HG02588 (cell line): ENCODE measurements at regions not wholly inside any gene's neighbourhood (a gene's known extent, or its start where the extent isn't known, plus 50 kb on each side); places are given as distances from the start of the nearest gene placed in this dataset.
"Not testable (repeated sequence)": the region's sequence is repeated elsewhere in the genome, so short reads cannot be mapped to it uniquely, and the experiment has no call there.

Experiments
- ATAC-seq: cut with Tn5 transposase; IDR thresholded peaks from one replicate; pipeline ENCODE4 v1.9.1; 2021; ENCODE audit warnings: mild to moderate bottlenecking, moderate library complexity; ENCODE audit not compliant: unreplicated experiment

DNA sequence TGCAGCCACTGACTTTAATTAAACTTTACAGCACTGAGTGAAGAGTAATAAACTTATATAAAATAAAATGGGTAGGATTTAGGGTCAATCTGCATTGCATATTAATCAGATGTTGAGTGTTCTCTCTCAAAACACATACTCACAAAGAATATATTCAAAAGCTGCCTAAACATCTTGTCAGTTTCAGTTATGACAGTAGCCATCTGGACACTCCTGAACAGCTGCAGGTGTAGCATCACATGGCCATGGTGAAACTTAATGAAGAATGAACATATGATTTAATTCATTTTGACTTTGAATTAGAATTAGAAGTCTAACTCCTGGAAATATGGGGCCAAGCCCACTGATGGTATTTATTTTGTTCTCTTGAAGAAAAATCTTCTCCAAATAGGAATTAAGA, 684.3 kb upstream of the RAG2 start:
- no peak for ATAC-seq

GRCh38 chr11:37280200-37280599, 682.2 kb upstream of the RAG2 start:
- no peak for ATAC-seq

DNA sequence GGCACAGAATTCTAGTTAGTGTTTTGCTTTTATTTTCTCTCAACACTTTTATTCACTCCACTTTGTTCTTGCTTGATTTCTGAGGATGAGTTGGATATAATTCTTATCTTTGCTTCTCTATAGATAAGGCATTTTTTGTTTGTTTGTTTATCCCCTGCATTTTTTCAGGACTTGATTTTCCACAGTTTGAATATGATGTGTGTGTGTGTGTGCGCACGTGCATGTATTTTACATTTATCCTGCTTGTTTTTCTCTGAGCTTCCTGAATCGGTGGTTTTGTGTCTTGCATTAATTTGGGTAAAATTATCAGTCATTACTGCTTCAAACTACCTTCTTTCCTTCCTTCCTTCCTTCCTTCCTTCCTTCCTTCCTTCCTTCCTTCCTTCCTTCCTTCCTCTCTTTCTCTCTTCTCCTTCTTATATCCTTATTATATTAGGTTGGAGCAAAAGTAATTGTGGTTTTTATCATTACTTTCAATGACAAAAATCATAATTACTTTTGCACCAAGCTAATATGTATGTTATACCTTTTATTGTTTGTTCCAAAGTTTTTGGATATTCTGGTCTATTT, 679.9 kb upstream of the RAG2 start:
- no peak for ATAC-seq

DNA sequence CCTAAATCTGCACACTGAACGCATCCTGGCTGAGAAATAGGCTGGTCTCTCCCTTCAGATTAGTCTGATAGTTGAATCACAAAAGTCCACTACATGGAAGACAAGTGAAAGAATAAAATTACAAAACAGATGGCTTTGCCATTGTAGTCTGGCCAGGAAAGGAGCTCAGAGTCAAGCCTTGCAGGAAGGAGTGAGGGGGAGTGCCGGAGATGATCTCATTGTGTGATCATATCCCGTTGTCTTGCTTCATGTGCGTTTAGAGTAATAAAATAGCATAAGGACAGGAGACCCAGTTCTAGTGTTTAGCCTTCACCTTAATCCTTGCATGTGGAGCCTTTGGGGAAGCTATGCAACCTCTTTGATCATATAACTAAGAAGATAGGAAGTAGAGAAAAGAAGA, 666.7 kb upstream of the RAG2 start:
- ATAC-seq, result no peak

DNA sequence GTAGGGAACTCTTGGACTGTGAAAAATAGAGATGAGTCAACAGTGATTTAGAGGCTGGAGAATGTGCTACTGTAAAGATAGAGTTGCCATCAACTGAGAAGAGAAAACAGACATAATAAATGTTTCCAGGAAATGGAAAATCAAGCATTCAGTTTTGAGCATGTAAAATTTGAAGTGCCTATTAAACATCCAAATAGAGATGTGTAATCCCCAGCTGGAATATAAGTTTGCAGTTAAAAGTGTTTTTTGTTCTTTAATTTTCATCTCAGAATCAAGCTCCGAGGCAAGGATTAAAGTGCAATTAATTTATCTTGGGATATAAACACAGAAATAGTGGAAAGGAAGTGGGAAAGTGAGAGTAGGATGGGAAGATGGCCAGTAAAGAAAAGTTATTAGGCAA, 666.0 kb upstream of the RAG2 start:
- no peak for ATAC-seq

GRCh38 chr11:37263467-37263866, 665.4 kb upstream of the RAG2 start:
- ATAC-seq, result not testable (repeated sequence)

GRCh38 chr11:37259734-37260133, 661.7 kb upstream of the RAG2 start:
- ATAC-seq, result no peak

- no peak for ATAC-seq
Measured at GRCh38 chr11:37248145-37248544, 650.1 kb upstream of the RAG2 start.

DNA sequence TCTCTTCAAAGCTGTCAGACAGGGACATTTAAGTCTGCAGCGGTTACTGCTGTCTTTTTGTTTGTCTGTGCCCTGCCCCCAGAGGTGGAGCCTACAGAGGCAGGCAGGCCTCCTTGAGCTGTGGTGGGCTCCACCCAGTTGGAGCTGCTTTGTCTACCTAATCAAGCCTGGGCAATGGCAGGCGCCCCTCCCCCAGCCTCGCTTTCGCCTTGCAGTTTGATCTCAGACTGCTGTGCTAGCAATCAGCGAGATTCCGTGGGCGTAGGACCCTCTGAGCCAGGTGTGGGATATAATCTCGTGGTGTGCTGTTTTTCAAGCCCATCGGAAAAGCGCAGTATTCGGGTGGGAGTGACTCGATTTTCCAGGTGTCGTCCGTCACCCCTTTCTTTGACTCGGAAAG, 648.1 kb upstream of the RAG2 start:
- not testable (repeated sequence) for ATAC-seq

- no peak for ATAC-seq
Measured at GRCh38 chr11:37230865-37231264, 632.8 kb upstream of the RAG2 start.

- ATAC-seq, result no peak
Measured at GRCh38 chr11:37223962-37224361, 625.9 kb upstream of the RAG2 start.

- ATAC-seq, result no peak
Measured at GRCh38 chr11:37203006-37203405, 605.0 kb upstream of the RAG2 start.

GRCh38 chr11:37199082-37199481, 601.0 kb upstream of the RAG2 start:
- no peak for ATAC-seq

DNA sequence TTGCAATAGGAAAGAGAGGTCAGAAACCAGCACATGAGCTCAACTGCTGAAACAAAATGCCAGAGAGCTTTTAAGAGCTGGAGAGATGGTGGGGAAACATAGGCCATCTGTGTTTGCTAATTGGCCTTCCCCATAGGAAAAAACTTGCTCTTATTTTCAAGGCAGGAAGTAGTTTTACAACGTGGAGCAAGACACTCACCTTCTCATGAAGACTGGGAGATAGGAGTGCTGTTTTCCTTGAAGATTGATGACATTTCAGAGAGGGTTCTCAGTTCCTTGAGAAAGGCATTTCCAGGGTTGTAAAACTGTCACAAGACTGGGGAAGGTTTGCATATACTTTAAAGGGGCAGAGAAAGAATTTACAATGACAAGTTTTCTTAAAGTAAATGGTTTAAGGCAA, 586.3 kb upstream of the RAG2 start:
- no peak for ATAC-seq

DNA sequence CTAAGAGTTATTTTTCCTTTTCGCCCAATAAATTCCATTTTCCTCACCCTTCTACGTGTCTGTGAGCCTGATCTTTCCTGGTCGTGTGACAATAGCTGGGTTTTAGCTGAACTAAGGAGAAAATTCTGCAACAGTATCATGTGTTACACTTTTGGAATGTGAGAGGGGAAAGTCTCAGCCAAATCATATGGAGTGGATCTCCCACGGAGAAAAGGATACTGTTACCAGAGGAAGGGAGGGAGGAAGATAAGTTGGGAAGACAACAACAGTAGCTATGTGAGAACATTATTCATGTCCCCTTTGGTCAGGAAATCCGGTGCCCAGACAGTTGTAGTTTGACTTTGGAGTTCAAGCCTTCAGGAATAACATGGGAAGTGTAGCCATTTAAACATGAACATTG, 584.0 kb upstream of the RAG2 start:
- ATAC-seq, result no peak

- ATAC-seq, result no peak
Measured at GRCh38 chr11:37177721-37178120, 579.7 kb upstream of the RAG2 start.

GRCh38 chr11:37171451-37171850, 573.4 kb upstream of the RAG2 start:
- no peak for ATAC-seq

GRCh38 chr11:37170311-37170710, 572.3 kb upstream of the RAG2 start:
- ATAC-seq, result no peak

- not testable (repeated sequence) for ATAC-seq
Measured at GRCh38 chr11:37145434-37145833, 547.4 kb upstream of the RAG2 start.

DNA sequence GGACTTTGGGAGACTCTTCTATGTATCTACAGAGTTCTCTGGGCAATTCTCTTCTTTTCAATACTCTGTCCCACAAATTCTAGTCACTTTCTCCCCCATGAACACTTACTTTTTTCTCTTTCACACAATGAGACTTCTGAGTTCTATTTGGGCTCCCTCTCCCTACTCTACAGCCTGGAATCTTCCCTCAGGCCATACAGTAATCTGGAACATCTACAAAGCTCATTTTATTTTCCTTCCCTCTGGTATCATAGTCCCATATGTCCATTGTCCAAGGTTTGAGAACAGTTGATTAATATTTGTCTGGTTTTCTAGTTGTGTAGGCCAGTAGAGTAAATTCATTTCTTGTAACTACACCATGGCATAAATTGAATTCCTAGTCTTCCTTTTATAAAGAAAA, 544.6 kb upstream of the RAG2 start:
- ATAC-seq, result no peak

- no peak for ATAC-seq
Measured at GRCh38 chr11:37141707-37142106, 543.7 kb upstream of the RAG2 start.

GRCh38 chr11:37135606-37136005, 537.6 kb upstream of the RAG2 start:
- not testable (repeated sequence) for ATAC-seq

DNA sequence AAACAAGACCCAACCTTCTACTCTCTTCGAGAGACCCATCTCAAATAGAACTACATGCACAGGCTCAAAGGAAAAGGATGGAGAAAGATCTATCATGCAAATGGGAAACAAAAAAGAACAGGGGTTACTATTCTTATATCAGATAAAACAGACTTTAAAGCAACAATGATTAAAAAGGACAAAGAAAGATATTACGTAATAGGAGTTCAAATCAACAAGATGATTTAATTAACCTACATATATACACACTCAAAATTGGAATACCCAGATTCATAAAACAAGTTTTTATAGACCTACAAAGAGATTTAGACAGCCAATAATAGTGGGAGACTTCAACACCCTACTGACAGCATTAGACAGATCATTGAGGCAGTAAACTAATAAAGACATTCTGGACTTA, 536.6 kb upstream of the RAG2 start:
- ATAC-seq, result no peak

- no peak for ATAC-seq
Measured at GRCh38 chr11:37124384-37124783, 526.3 kb upstream of the RAG2 start.
